A549 (cell line): ENCODE measurements at regions not wholly inside any gene's neighbourhood (a gene's known extent, or its start where the extent isn't known, plus 50 kb on each side); places are given as distances from the start of the nearest gene placed in this dataset.
"Not testable (repeated sequence)": the region's sequence is repeated elsewhere in the genome, so short reads cannot be mapped to it uniquely, and the experiment has no call there.

Experiments
- CBX2 ChIP-seq: fragments of 200-600 bp; sonication (generic); IDR thresholded peaks from 2 replicates; pipeline ENCODE4 v1.6.1; 2016; ENCODE audit warnings: low read depth, mild to moderate bottlenecking, borderline replicate concordance
- EP300 ChIP-seq, 2 experiments: fragments of >200 bp; sonication (Bioruptor Twin); formaldehyde crosslinking; IDR thresholded peaks; 2 replicates in 1 of 2; 3 replicates in 1 of 2; pipeline ENCODE4 v1.6.1; 2016 to 2017
- PHF8 ChIP-seq: fragments of 200-600 bp; sonication (generic); IDR thresholded peaks from 2 replicates; pipeline ENCODE4 v1.6.1; 2016; ENCODE audit warnings: low read depth, mild to moderate bottlenecking, antibody characterized with exemption, moderate library complexity, borderline replicate concordance
- POLR2A ChIP-seq: IDR thresholded peaks from 2 replicates; pipeline ENCODE4 v1.6.1; 2012; ENCODE audit warnings: mild to moderate bottlenecking, low read length
- REST ChIP-seq: fragments of 200-600 bp; sonication (generic); IDR thresholded peaks from 2 replicates; pipeline ENCODE4 v1.6.1; 2016; ENCODE audit warnings: antibody characterized with exemption, mild to moderate bottlenecking, moderate library complexity
- RFX5 ChIP-seq: fragments of 450-650 bp; IDR thresholded peaks from 2 replicates; pipeline ENCODE4 v1.7.1; 2014; ENCODE audit warnings: antibody characterized with exemption, mild to moderate bottlenecking, moderate library complexity
- TF ChIP-seq, protein P1 (sequence below): fragments of >200 bp; sonication (Bioruptor Twin); formaldehyde crosslinking; IDR thresholded peaks from 3 replicates; pipeline ENCODE4 v1.5.1; 2016
- TF ChIP-seq, protein P2 (sequence below): IDR thresholded peaks from 2 replicates; pipeline ENCODE4 v1.6.1; 2012

DNA sequence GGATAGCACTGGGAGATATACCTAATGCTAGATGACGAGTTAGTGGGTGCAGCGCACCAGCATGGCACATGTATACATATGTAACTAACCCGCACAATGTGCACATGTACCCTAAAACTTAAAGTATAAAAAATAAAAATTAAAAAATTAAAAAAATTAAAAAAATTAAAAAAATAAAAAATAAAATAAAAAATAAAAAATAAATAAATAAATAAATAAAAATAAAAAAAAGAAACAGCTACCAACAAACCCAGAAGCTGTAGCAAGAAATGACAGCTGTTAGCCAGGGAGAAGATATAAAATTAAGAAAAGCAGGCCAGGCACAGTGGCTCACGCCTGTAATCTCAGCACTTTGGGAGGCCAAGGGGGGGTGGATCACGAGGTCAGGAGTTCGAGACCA, 361.3 kb upstream of the ATP11B start:
- not testable (repeated sequence) for TF ChIP-seq POLR2A; EP300 (IDR thresholded peaks at IDR 0.05); PHF8; REST; RFX5; CBX2
- TF ChIP-seq, protein P1, sequence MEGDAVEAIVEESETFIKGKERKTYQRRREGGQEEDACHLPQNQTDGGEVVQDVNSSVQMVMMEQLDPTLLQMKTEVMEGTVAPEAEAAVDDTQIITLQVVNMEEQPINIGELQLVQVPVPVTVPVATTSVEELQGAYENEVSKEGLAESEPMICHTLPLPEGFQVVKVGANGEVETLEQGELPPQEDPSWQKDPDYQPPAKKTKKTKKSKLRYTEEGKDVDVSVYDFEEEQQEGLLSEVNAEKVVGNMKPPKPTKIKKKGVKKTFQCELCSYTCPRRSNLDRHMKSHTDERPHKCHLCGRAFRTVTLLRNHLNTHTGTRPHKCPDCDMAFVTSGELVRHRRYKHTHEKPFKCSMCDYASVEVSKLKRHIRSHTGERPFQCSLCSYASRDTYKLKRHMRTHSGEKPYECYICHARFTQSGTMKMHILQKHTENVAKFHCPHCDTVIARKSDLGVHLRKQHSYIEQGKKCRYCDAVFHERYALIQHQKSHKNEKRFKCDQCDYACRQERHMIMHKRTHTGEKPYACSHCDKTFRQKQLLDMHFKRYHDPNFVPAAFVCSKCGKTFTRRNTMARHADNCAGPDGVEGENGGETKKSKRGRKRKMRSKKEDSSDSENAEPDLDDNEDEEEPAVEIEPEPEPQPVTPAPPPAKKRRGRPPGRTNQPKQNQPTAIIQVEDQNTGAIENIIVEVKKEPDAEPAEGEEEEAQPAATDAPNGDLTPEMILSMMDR: not testable (repeated sequence)
- TF ChIP-seq, protein P2, sequence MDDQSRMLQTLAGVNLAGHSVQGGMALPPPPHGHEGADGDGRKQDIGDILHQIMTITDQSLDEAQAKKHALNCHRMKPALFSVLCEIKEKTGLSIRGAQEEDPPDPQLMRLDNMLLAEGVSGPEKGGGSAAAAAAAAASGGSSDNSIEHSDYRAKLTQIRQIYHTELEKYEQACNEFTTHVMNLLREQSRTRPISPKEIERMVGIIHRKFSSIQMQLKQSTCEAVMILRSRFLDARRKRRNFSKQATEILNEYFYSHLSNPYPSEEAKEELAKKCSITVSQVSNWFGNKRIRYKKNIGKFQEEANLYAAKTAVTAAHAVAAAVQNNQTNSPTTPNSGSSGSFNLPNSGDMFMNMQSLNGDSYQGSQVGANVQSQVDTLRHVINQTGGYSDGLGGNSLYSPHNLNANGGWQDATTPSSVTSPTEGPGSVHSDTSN: not testable (repeated sequence)
